HEK293 (cell line): ENCODE measurements at regions not wholly inside any gene's neighbourhood (a gene's known extent, or its start where the extent isn't known, plus 50 kb on each side); places are given as distances from the start of the nearest gene placed in this dataset.

Source experiments
- CTCF ChIP-seq: fragments of 450-650 bp; formaldehyde crosslinking; IDR thresholded peaks from 2 replicates; pipeline ENCODE4 v1.5.1; 2016; ENCODE audit warnings: missing biosample characterization, missing genetic modification characterization
- HOXA7 ChIP-seq: sonication (generic); formaldehyde crosslinking; IDR thresholded peaks from 2 replicates; pipeline ENCODE4 v1.8.1; 2022; ENCODE audit warnings: missing genetic modification reagents, borderline replicate concordance
- SETDB1 ChIP-seq: IDR thresholded peaks from one replicate; pipeline ENCODE4 v1.6.1; 2017; ENCODE audit warnings: mild to moderate bottlenecking, low read length, moderate library complexity, mixed read lengths; ENCODE audit not compliant: insufficient read length
- ZNF169 ChIP-seq: fragments of 450-650 bp; formaldehyde crosslinking; IDR thresholded peaks from 2 replicates; pipeline ENCODE4 v1.5.1; 2016; ENCODE audit warnings: missing biosample characterization, missing genetic modification characterization
- ZSCAN5A ChIP-seq: fragments of 450-650 bp; formaldehyde crosslinking; IDR thresholded peaks from 2 replicates; pipeline ENCODE4 v1.5.1; 2016; ENCODE audit warnings: missing biosample characterization, missing genetic modification characterization
- TF ChIP-seq, protein P1 (sequence below): fragments of 450-650 bp; IDR thresholded peaks from 2 replicates; pipeline ENCODE4 v1.5.1; 2018; ENCODE audit warnings: missing biosample characterization, mild to moderate bottlenecking, missing genetic modification characterization
- TF ChIP-seq, protein P2 (sequence below): fragments of 450-650 bp; formaldehyde crosslinking; IDR thresholded peaks from 2 replicates; pipeline ENCODE4 v1.5.1; 2016; ENCODE audit warnings: missing biosample characterization, missing genetic modification characterization
- TF ChIP-seq, protein P3 (sequence below): fragments of 450-650 bp; formaldehyde crosslinking; IDR thresholded peaks from 2 replicates; pipeline ENCODE4 v1.5.1; 2016; ENCODE audit warnings: missing biosample characterization, missing genetic modification characterization

- TF ChIP-seq CTCF (tag by site-specific recombination) (no peak), ZNF169 (no peak), HOXA7 (CRISPR knock-in tag) (no peak), ZSCAN5A (tag by site-specific recombination) (no peak), SETDB1 (no peak)
- TF ChIP-seq, protein P1, sequence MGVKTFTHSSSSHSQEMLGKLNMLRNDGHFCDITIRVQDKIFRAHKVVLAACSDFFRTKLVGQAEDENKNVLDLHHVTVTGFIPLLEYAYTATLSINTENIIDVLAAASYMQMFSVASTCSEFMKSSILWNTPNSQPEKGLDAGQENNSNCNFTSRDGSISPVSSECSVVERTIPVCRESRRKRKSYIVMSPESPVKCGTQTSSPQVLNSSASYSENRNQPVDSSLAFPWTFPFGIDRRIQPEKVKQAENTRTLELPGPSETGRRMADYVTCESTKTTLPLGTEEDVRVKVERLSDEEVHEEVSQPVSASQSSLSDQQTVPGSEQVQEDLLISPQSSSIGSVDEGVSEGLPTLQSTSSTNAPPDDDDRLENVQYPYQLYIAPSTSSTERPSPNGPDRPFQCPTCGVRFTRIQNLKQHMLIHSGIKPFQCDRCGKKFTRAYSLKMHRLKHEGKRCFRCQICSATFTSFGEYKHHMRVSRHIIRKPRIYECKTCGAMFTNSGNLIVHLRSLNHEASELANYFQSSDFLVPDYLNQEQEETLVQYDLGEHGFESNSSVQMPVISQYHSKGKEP (tag by site-specific recombination), result no peak
- TF ChIP-seq, protein P2, sequence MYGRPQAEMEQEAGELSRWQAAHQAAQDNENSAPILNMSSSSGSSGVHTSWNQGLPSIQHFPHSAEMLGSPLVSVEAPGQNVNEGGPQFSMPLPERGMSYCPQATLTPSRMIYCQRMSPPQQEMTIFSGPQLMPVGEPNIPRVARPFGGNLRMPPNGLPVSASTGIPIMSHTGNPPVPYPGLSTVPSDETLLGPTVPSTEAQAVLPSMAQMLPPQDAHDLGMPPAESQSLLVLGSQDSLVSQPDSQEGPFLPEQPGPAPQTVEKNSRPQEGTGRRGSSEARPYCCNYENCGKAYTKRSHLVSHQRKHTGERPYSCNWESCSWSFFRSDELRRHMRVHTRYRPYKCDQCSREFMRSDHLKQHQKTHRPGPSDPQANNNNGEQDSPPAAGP (tag by site-specific recombination), result no peak
- TF ChIP-seq, protein P3, sequence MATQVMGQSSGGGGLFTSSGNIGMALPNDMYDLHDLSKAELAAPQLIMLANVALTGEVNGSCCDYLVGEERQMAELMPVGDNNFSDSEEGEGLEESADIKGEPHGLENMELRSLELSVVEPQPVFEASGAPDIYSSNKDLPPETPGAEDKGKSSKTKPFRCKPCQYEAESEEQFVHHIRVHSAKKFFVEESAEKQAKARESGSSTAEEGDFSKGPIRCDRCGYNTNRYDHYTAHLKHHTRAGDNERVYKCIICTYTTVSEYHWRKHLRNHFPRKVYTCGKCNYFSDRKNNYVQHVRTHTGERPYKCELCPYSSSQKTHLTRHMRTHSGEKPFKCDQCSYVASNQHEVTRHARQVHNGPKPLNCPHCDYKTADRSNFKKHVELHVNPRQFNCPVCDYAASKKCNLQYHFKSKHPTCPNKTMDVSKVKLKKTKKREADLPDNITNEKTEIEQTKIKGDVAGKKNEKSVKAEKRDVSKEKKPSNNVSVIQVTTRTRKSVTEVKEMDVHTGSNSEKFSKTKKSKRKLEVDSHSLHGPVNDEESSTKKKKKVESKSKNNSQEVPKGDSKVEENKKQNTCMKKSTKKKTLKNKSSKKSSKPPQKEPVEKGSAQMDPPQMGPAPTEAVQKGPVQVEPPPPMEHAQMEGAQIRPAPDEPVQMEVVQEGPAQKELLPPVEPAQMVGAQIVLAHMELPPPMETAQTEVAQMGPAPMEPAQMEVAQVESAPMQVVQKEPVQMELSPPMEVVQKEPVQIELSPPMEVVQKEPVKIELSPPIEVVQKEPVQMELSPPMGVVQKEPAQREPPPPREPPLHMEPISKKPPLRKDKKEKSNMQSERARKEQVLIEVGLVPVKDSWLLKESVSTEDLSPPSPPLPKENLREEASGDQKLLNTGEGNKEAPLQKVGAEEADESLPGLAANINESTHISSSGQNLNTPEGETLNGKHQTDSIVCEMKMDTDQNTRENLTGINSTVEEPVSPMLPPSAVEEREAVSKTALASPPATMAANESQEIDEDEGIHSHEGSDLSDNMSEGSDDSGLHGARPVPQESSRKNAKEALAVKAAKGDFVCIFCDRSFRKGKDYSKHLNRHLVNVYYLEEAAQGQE (tag by site-specific recombination), result no peak
Observed at GRCh38 chr9:90981726-90982125, 180.1 kb downstream of the SYK start.
